HG03354 (cell line): ENCODE measurements at regions not wholly inside any gene's neighbourhood (a gene's known extent, or its start where the extent isn't known, plus 50 kb on each side); places are given as distances from the start of the nearest gene placed in this dataset.

Experiments used
- ATAC-seq: cut with Tn5 transposase; IDR thresholded peaks from one replicate; pipeline ENCODE4 v1.9.1; 2021; ENCODE audit warnings: mild to moderate bottlenecking; ENCODE audit not compliant: unreplicated experiment, poor library complexity, severe bottlenecking

DNA sequence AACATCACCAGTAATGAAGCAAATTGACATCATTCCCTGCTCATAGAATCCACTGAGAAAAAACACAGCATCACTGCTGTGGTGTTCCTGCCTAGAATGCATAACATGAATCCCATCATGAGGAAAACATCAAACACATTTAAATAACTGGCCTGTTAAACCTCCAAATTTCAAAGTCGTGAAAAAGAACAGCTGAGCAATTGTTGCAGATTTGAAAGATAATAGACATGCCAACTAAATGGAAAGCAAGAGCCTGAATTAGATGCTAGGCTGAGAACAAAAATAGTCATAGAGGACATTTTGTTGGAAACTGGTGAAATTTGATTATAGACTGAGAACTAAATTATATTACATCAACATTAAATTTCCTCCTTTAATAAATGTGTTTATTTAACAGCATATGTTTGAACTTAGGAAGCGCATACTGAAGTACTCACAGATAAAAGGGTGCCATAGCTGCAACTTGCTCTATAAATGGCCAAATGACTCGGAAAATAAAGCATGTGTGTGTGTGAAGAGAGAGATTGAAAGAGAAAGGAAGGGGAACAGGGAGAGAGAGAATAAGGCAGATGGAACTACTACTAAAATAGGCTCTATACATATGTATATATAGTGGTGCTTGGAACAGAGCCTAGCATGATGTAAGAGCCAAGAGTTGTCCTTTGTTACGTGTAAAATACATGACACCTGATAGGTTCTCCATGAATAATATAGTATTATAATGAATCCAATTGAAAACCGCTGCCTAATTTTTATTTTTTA lies 305.0 kb upstream of the MON1B start:
- no peak for ATAC-seq

DNA sequence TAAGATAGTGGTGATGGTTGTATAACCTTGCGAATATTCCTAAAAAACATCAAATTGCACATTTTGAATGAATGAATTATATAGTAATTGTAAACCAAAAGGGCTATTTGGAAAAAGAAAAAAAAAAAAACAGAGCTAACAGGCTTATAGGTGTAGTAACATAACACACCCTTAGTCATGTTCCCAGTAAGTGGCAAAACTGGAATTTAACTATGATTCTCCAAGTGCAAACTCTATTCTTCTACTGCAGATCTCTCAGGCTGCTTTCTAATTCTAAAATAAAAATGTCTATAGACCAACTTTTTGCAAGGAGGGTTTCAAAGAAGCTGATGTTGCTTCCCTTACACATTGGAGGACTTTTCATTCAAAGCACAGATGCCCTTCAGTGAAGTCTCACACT lies 293.2 kb upstream of the MON1B start:
- no peak for ATAC-seq

DNA sequence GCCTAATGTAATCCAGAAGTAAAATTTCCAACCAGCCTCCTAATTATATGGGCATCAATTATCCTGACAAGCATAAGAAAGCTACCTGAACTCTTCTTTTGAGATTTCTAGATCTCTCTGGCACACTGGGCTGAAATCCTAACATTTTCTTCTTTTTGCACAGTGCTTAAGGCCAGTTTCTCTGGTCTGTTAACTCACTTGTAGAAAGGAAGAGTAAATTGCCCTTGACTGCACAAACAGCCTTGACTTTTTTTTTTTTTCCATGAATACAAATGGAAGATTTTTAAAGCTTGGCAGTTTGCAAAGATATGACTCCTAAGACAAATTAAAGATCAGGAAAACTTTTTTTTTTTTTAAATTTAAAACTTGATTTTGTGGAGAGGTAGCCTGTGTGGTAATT lies 291.2 kb upstream of the MON1B start:
- ATAC-seq: no peak

DNA sequence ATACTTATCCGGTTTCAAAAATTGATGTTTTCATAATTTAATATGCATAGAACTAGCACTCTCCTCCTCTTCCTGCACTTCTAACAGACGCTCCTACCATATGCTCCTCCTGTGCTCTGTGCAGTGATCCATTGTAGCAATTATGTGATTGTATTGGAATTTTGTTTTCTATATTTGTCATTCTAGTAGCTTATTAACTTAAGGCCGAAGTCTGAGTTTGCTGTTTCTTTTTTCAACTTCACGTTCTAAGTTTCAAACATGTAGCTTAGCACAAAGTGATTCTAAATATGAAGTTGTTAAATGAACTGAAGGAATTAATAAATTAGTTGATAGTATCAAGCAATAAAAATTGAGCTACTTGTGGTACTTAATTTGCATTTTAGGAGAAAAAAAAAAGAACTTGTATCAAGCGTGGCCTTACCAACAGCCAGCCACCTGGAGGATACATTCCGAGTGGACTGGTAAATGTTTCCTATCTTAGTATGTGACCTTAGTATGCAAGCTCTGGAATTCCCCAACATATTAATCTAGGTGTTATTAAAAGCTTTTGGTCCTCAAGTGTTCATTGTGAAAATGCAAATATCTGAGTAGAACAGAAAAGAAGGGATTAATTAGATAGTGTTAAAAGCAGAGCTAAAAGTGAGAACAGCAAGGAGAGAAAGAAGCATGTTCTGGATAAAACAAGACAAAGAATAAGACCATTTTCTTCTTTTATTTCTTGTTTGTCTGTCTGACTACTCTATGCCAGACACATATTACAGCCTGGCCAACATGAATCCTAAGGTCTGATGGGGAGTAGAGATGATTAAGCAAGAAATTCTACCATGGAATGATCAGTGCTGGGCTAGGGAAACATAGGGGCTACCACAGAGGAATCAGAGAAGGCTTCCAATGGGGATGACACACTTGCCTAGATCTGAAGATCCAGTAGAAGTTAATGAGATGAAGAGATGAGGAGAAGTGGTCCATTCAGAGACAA lies 290.4 kb upstream of the MON1B start:
- no peak for ATAC-seq

DNA sequence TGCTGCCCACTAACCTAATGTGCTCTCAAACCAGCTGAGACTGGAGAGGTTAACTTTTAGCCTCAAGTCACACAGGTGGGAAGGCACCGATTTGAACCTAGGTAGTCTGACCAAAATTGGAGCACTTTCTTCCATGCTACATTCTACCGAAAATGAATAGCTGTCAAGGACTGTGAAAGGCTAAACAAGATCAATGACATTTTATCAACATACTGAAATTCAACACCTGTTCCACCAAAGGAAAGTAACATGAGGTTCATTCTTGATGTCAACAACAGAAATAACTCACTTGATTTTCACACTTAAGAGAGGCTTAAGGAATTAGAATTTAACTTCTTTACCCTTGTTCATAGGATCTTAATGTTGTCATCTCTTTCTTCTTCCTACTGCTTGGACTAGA lies 284.4 kb upstream of the MON1B start:
- ATAC-seq: no peak

DNA sequence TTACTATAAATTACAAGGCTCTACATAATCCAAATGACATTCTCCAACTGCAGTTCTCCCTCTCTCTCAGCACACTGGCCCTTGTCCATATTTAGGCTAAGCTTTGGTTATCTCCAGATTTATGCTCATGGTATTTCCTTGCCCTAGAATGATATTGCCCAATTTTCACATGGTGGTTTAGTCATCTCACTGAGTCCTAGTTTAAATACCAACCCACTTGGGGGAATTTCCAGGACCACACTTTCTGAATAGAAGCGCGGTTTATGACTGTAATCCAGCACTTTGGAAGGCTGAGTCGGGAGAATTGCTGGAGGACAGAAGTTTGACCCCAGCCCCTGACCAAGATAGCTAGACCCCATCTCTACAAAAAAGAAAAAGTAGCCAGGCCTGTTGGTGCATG lies 280.1 kb upstream of the MON1B start:
- ATAC-seq: no peak

DNA sequence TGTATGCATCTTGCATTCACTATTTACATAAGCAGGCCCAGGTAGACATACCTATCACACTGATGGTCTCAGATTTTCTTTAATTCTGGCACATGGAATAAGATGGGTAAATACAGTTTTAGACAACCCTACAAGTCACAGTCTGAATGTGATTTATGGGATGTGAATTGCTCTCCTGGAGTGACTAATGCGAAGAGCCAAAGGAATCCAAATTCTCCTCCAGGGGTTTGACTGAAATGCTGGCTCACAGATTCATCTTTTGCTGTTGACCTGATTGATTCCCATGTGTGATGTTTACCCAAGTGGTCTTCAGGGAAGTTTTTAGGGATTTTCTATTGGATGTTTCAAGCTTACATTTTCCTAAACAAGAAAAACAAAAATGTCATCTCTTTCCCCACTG lies 277.9 kb upstream of the MON1B start:
- ATAC-seq: no peak

DNA sequence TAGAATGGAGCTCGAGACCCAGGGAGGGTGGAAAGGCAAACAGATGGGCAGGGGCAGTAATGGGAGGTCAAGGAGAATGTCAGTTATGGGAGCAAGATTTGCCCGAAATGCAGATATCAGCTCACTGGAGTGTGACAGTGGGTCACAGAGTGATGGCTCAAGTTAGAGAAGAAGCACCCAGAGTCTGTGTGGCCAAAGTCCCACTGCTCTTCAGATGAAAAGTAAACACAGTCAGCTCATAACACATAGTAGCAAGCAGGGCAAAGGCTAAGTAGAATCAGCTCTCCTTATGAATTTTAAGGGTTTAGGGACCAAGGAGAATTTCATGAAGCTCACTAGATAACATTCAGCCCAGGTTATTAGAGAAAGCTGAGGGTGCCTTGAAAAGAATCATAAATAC lies 264.9 kb upstream of the MON1B start:
- ATAC-seq: no peak

DNA sequence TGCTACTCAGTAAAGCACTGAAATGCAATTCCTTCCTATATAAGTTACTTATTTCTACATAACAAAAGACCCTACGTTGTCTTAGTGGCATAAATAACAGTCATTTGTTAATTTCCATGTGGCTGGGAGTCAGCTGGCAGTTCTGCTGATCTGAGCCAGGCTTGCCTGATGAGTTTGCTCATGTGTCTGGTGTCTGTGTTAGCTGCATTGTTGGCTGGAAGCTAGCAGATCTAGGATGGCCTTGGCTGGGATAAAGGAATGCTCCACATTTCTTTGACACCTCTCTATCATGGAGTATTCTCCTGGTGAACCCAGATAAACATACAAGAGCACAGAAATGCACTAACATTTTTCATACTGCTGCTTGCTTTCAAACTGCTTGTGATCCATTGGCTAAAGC lies 264.4 kb upstream of the MON1B start:
- ATAC-seq: no peak

DNA sequence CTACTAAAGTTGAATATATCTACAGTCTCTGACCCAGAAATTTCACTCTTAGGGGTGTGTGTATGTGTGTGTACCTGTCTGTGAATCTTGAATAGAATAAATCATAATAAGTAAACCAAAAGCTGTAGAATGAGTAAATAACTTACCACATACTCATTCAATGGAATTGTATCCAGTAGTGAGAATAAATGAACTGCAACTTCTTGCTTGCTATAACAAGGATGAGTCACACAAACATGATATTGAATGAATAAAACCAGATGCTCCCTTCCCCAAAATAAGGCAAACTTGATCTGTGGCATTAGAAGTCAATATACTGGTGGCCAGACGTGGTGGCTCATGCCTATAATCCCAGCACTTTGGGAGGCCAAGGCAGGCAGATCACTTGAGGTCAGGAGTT lies 259.8 kb upstream of the MON1B start:
- no peak for ATAC-seq

DNA sequence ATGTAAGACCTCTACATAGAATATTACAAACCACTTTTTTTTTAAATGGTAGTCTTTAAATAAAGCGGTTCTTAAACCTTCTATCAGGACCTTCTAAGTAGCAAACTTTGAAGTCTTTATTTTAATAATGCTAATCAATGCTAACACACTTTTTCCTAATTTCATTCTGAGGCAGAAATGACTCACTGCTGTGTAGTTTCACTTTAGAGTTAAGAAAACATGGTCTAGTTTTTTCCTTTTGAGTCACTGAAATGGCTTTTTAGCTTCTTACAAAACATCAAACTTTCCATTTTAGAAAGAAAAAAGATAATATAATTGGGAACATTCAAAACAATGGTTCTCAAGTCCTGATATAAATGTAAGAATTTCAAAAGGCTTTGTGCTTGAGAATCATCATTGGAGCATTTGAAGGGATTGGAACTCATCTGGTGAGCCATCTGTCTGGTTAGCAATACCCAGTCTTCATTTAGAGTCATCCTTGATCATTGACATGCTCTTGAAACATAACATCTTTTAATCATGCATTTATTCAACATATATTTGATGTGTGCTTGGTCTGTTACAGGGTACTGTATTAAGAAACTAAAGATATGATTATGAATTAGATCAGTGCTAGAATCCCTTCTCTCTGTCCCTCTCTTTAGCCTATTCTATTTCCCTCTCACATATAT lies 258.3 kb upstream of the MON1B start:
- no peak for ATAC-seq

DNA sequence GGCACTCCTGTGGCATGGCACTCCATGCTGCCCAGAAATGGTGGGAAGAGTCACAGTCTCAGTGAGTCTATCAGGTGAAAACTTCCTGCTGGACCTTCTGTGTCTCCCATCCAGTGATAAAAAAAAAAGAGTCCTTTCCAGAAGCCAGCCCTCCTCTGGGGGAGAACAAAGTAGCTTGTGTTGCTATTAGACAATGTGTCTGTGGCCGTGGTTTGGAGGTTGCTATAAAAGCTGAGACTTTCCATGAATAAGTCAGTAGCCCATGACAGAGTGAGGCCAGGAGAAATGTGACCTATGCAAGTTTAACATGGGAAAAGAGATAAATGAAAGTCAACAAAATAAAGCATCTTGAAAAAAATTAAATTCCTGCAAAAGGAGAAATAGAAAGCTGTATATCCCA lies 250.7 kb upstream of the MON1B start:
- no peak for ATAC-seq

DNA sequence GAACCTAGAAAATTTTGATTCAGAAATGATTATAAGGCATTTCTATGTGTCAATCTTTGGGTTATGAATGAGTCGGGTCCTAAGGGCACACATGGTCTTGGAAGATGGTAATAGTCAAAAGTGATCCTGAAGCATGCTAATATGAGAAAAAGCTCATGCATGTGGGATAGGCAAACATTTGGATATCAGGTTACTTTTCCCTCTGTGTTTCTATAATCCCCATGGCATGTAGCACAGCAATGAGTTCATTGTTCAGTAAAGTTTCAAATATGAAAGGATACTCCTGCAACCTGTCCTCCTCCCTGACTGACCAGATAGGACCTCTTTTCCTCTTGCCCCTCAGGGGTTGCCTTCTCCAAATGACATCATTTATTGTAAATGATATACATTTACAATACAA lies 249.9 kb upstream of the MON1B start:
- no peak for ATAC-seq

DNA sequence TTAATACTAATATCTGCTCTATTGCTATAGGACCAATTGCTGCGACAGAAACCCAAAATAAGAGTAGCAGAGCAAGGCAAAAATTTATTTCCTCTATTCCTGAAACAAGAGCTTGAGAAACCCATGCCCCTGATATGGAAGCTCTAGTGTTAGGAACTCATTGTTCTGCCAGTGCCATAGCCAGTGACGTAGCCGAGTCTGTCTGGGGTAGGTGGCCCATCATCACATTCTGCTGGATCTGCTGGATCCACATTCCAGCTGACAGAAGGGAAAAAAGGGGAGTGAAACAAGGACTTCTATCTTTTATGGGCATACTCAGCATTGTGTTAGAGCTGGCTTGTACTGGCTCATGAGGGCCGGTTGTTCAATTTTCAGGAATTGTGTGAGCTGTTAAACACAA lies 248.9 kb upstream of the MON1B start:
- no peak for ATAC-seq

DNA sequence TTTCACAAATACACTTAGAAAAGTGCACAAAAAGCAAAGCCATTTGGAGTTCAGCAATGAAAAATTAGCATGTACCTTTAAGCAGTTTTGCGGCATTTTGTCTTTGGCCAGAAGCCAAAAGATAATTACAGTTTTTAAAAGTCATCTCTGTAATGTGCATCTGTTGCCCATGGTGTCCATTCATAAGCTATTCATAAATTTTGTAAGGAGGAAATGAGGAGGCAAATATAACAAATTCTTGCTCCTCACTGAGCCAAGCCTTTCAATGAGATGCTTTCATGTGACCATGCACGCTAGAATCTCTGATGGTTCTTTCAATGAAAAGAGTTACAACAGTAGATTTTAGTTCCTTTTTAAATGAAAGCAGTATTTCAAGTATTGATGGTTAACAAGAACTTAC lies 247.1 kb upstream of the MON1B start:
- no peak for ATAC-seq

DNA sequence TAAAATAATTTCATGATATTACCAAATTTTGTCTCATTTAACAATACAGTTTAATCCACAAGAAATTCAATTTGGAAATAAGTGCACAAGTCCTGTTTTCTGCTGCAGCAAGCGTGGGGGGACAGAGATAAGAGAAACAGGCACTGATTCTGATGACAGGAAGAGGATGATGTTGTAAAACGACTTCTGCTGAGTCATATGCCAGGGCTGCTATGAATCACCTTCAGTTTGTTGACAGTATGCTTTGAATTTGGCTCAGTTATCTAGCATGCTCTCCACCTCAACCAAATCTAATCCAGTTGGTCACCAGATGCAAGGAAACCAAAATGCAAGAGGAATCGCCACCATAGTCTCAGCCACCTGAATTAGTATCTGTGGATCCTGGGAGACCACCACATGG lies 244.1 kb upstream of the MON1B start:
- no peak for ATAC-seq

DNA sequence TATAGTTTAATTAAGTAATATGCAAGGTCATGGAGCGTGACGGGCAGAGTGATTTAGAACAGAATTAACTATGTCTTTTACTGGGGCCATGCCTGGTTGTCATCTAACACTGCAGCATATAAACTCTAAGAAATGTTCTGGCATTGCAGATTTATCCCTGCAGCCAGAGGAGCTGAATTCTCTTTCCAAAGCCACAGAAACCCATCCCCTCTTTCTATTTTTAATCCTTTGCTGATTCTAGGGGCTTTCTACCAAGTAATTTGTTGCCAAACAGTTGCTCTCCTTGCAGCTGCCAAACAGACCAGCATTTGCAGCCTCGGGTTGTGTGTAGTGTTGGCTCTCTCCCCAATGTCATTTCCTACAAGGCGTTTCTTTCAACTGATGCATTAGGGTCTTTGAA lies 243.2 kb upstream of the MON1B start:
- ATAC-seq: no peak

DNA sequence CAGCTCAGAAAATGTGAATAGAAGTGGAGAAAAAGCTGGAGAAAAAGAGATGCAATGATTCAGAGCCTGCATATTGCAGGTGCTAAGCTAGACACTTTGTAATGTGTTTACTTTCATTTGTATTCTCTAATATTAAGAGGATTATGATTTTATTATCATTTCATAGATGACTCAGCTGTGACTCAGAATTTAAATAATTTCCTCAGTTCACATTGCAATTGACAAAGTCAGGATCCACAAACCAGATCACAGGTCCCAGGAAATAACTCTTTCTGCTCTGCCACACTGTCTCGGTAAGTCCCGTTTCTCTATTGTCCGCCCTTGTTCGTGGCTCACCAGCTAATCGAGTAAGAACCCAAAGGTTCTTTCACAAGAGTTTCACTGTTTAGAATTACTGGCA lies 235.4 kb upstream of the MON1B start:
- no peak for ATAC-seq

DNA sequence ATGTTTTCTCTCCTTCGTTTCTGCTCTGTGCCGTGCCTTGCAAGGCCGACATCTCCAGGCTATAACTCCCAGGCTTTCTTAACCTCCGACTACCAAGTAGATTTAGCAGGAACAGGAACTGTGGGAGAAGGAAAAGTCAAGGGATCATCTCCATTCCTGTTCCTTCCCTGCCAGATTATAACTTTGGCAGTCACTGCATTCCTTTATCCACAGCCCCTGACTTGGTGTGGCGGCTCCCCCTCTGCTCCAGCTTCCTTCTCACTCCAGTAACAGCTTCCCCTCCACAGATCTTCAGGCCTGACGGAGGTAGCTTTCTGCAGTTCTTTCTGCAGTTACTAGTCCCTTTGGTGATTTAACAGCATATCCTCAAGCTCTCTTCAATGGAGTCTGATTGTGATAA lies 234.6 kb upstream of the MON1B start:
- ATAC-seq: no peak

DNA sequence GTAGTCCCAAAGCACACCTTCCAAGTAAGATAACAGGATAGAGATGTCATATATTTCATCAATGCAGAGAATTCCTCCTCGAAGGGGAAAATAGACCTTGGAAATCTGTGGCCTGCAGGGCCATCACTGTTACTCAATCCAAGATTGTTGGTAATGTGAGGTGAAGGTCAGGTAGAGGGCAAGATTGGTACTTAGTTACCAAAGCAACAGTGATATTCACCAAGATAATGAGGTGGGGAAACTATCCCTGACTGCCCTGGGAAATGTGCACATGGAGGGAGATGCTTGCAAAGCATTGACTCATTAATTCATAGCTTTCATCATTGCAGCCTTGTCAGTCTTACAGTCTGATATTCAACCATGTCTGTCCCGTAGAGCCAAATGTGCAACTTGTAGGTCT lies 234.1 kb upstream of the MON1B start:
- ATAC-seq: no peak

DNA sequence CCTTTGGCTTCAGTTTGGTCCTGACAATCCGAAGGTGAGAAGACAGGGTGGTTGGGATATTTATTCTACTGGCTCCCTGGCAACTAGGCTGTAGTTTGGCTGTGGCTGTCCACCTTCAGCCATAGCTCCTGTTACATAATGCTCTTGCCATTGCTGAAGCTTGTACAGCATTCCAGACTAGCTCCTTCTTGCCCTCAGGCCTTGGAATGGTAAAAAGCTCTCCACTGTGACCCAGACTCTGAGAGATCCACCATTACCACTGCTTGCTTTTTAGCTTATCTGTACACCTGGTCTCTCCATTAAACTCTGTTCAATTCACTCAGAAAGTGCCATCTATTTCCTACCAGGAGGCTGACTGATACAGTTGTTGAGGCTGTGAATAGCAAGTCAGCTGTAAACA lies 231.8 kb upstream of the MON1B start:
- ATAC-seq: no peak
